Chondrocyte (in vitro differentiated cells): ENCODE measurements at regions not wholly inside any gene's neighbourhood (a gene's known extent, or its start where the extent isn't known, plus 50 kb on each side); places are given as distances from the start of the nearest gene placed in this dataset.

Source experiments
- DNase-seq: peaks from one replicate; pipeline ENCODE4 v3.0.0; 2021; ENCODE audit warnings: mixed read lengths, low spot score
- H3K27ac Mint-ChIP-seq: one replicate; pipeline ENCODE4 v1.8.0; 2021; ENCODE audit warnings: mild to moderate bottlenecking, moderate library complexity, mixed read lengths; ENCODE audit not compliant: unreplicated experiment
- H3K27me3 Mint-ChIP-seq: 2 replicates; pipeline ENCODE4 v1.8.0; 2021; ENCODE audit warnings: low read depth, mixed read lengths
- H3K36me3 Mint-ChIP-seq: 2 replicates; pipeline ENCODE4 v1.8.0; 2021; ENCODE audit warnings: low read depth, mixed read lengths
- H3K4me1 Mint-ChIP-seq: 2 replicates; pipeline ENCODE4 v1.8.0; 2021; ENCODE audit warnings: low read depth, mild to moderate bottlenecking, mixed read lengths
- H3K4me3 Mint-ChIP-seq: one replicate; pipeline ENCODE4 v1.8.0; 2021; ENCODE audit warnings: mild to moderate bottlenecking, moderate library complexity, mixed read lengths; ENCODE audit not compliant: unreplicated experiment
- H3K9me3 Mint-ChIP-seq: 2 replicates; pipeline ENCODE4 v1.8.0; 2021; ENCODE audit warnings: low read depth, mixed read lengths
- TF ChIP-seq, protein P1 (sequence below): fragments of 200-600 bp; sonication (generic); IDR thresholded peaks from 2 replicates; pipeline ENCODE4 v1.5.0; 2021; ENCODE audit warnings: antibody characterized with exemption, mild to moderate bottlenecking, moderate library complexity

DNA sequence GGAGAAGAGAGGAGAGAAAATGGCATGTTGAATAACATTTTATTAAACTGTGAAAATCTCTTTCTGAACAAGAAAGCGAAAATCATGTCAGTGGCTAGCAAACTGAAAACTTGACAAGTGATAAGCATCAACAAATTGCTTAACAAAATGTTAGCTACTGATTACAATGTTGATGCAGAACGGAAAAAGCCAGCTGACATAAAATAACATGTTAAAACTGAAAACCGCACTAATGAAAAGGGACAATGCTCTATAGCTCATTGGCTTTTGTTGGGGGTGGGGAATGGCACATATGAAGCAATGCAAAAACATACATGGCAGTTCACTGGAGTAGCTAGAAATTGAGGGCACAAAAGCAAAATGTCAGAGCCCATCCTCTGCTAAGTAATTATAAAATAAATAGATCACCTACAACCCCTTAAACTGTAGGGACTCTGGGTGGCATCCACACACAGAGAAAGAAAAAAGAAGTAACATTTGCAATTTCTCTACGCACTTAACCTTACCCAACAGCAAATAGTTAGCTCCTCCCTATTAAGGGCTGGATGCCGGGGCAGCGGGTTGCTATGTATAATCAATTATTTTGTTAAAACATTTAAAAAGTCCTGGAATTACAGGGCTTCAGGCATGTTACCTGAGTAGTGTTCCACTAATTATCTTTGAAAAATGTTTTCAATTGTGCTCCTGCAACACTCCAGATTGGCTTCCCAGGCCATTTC is 129.2 kb upstream of the USP15 start:
- H3K27ac Mint-ChIP-seq: no peak overlapping the region
- no peaks in the 10 kb centered on the region for H3K4me1 Mint-ChIP-seq
- H3K36me3 Mint-ChIP-seq: no peaks in the 10 kb centered on the region
- no peak for DNase-seq
- H3K27me3 Mint-ChIP-seq: peaks cover 35% of the 10 kb centered on the region
- no peaks in the 10 kb centered on the region for H3K9me3 Mint-ChIP-seq
- TF ChIP-seq, protein P1, sequence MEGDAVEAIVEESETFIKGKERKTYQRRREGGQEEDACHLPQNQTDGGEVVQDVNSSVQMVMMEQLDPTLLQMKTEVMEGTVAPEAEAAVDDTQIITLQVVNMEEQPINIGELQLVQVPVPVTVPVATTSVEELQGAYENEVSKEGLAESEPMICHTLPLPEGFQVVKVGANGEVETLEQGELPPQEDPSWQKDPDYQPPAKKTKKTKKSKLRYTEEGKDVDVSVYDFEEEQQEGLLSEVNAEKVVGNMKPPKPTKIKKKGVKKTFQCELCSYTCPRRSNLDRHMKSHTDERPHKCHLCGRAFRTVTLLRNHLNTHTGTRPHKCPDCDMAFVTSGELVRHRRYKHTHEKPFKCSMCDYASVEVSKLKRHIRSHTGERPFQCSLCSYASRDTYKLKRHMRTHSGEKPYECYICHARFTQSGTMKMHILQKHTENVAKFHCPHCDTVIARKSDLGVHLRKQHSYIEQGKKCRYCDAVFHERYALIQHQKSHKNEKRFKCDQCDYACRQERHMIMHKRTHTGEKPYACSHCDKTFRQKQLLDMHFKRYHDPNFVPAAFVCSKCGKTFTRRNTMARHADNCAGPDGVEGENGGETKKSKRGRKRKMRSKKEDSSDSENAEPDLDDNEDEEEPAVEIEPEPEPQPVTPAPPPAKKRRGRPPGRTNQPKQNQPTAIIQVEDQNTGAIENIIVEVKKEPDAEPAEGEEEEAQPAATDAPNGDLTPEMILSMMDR: no peak
- no peak overlapping the region for H3K4me3 Mint-ChIP-seq

DNA sequence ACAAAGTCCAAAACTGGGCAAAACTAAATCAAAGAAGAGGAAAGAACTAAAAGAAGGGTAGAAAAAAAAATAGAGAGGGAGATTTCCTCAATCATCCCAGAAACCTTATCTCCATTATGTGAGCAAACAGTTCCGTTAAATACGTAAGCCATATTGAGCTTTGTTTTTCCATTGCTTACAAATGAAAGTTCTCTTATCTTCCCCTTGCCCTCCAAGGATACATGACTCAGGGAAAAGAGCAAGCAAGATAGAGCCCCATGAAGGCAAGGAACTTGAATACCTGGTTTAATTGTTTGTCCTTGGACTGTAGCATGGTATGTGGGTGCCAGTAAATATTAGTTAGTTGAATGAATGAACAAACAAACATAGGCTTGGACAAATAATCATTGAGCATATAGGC is 126.8 kb upstream of the USP15 start:
- H3K4me3 Mint-ChIP-seq: no peak overlapping the region
- DNase-seq: no peak
- no peaks in the 10 kb centered on the region for H3K36me3 Mint-ChIP-seq
- TF ChIP-seq, protein P1: no peak
- H3K27ac Mint-ChIP-seq: no peak overlapping the region
- peaks cover 28% of the 10 kb centered on the region for H3K27me3 Mint-ChIP-seq
- no peaks in the 10 kb centered on the region for H3K9me3 Mint-ChIP-seq
- H3K4me1 Mint-ChIP-seq: no peaks in the 10 kb centered on the region

DNA sequence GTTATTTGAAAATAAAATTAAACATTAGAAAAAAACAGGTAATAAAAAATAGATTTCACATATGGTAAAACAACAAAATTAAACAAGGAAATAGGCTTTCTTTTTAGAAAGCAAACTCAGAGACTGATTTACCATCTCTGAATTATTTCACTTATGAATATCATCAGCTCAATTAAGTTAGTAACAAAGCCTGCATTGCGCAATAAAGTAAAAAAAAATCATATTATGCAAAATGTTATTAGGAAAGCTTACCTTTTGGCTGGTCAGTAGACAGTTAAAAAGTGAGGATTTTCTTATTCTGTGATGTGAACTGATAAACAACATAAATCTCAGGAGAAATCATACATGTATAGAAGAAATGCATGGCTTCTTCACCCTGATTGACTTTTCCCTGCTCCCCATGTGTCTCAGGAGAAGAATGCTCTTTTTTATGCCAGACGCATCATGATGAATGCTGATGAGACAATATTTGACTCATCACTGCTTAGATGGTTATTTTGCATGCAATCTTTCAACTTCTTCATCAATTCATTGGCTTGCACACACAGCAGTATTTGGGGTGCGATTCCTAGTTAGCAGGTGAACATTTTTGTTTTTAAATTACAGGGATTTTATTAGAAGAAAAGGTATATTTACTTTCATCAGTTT is 124.5 kb upstream of the USP15 start:
- Mint-ChIP-seq H3K27me3 (peaks cover 24% of the 10 kb centered on the region), H3K9me3 (no peaks in the 10 kb centered on the region), H3K36me3 (no peaks in the 10 kb centered on the region), H3K4me3 (no peak overlapping the region), H3K27ac (no peak overlapping the region), H3K4me1 (no peaks in the 10 kb centered on the region)
- DNase-seq: no peak
- TF ChIP-seq, protein P1: no peak

DNA sequence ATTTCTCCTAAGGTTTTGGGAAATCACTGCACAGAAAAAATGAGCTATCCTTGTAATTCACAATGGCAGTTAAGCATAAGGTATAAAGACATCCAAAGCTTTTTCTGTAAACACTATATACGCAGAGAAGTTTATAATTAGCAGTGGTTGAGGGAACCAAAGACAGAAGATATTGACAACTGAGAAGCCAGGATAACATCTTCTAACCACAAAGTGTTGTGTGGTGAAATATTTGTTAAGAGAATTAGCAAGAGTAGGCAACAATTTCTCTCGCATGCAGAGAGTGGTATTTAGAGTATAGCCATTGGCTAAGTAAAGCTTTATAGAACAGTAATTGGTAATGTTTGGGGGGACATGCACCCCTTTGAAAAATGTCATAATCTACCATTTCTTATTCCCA is 123.7 kb upstream of the USP15 start:
- H3K9me3 Mint-ChIP-seq: no peaks in the 10 kb centered on the region
- no peaks in the 10 kb centered on the region for H3K36me3 Mint-ChIP-seq
- no peak overlapping the region for H3K4me3 Mint-ChIP-seq
- no peaks in the 10 kb centered on the region for H3K4me1 Mint-ChIP-seq
- TF ChIP-seq, protein P1: no peak
- H3K27ac Mint-ChIP-seq: no peak overlapping the region
- H3K27me3 Mint-ChIP-seq: peaks cover 24% of the 10 kb centered on the region
- no peak for DNase-seq

DNA sequence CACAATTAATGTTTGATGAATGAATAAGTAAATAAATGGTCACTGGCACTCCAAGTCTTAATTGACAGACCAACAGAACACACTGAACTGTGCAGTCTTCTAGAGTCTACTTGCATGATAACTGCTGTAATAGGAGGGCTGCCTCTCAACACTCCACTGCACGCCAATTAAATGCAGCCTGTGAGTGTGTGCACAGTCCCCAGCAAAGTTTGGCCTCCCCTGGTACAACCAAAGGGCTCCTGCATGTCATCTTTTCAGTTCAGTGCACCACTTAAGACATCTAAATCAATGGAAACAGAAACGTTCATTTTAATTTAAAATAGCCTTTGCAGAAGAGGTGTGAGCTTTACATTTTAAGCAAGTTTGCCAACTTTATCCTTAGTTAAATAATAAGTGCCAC is 121.7 kb upstream of the USP15 start:
- Mint-ChIP-seq H3K9me3 (no peaks in the 10 kb centered on the region), H3K4me3 (no peak overlapping the region), H3K27ac (no peak overlapping the region), H3K4me1 (no peaks in the 10 kb centered on the region), H3K36me3 (no peaks in the 10 kb centered on the region), H3K27me3 (peaks cover 21% of the 10 kb centered on the region)
- DNase-seq: no peak
- TF ChIP-seq, protein P1: no peak
